Activated CD4-positive, alpha-beta T cell treated with anti-CD3 and anti-CD28 coated beads, Interleukin-10, Interleukin-2, amounts not matched to agents 100 ng/mL and 50 ng/mL, durations not matched to agents 16 hours and 8 hours (primary cell): ENCODE measurements at regions not wholly inside any gene's neighbourhood (a gene's known extent, or its start where the extent isn't known, plus 50 kb on each side); places are given as distances from the start of the nearest gene placed in this dataset.

Experiments
- DNase-seq: peaks from one replicate; pipeline ENCODE4 v3.0.0-alpha.2; 2020

GRCh38 chr2:101550555-101550954 is 75.6 kb upstream of the RFX8 start:
- DNase-seq: no peak

- no peak for DNase-seq
Measured at GRCh38 chr2:101549371-101549770, 74.5 kb upstream of the RFX8 start.

GRCh38 chr2:101546376-101547058 is 71.6 kb upstream of the RFX8 start:
- DNase-seq: no peak

- no peak for DNase-seq
Measured at GRCh38 chr2:101545950-101546349, 71.0 kb upstream of the RFX8 start.

GRCh38 chr2:101540518-101540917 is 65.6 kb upstream of the RFX8 start:
- no peak for DNase-seq

GRCh38 chr2:101538076-101538475 is 63.2 kb upstream of the RFX8 start:
- DNase-seq: no peak

GRCh38 chr2:101534149-101534611 is 59.3 kb upstream of the RFX8 start:
- no peak for DNase-seq

GRCh38 chr2:101533561-101534148 is 58.7 kb upstream of the RFX8 start:
- DNase-seq: no peak

GRCh38 chr2:101528501-101528900 is 53.6 kb upstream of the RFX8 start:
- no peak for DNase-seq

- DNase-seq: no peak
Measured at GRCh38 chr2:101524806-101525430, 50.0 kb upstream of the RFX8 start.
